DND-41 (cell line): ENCODE measurements at regions not wholly inside any gene's neighbourhood (a gene's known extent, or its start where the extent isn't known, plus 50 kb on each side); places are given as distances from the start of the nearest gene placed in this dataset.

Source experiments
- ATAC-seq: fragments of 200-7000 bp; cut with Tn5 transposase; 3 replicates; pipeline ENCODE4 v1.9.1; 2021; ENCODE audit warnings: low read depth; ENCODE audit not compliant: insufficient read depth
- DNase-seq: peaks from one replicate; pipeline ENCODE4 v3.0.0-alpha.2; 2020
- H2AFZ ChIP-seq: 2 replicates; pipeline ENCODE4 v1.6.0; 2012; ENCODE audit warnings: low read depth, low read length
- H3K27ac ChIP-seq: 2 replicates; pipeline ENCODE4 v1.5.1; 2012; ENCODE audit warnings: low read length, inconsistent platforms
- H3K27me3 ChIP-seq: fragments of 200-600 bp; sonication (generic); 2 replicates; pipeline ENCODE4 v1.6.0; 2012; ENCODE audit warnings: low read length, mild to moderate bottlenecking, inconsistent platforms; ENCODE audit not compliant: insufficient read depth, poor library complexity
- H3K36me3 ChIP-seq: 2 replicates; pipeline ENCODE4 v1.5.1; 2012; ENCODE audit warnings: low read length, inconsistent platforms; ENCODE audit not compliant: insufficient read depth
- H3K4me1 ChIP-seq: 2 replicates; pipeline ENCODE4 v1.5.1; 2012; ENCODE audit warnings: mild to moderate bottlenecking, low read length; ENCODE audit not compliant: insufficient read depth
- H3K4me2 ChIP-seq: 2 replicates; pipeline ENCODE4 v1.6.0; 2012; ENCODE audit warnings: mild to moderate bottlenecking, moderate library complexity, low read length, inconsistent platforms; ENCODE audit not compliant: insufficient read depth
- H3K4me3 ChIP-seq, 2 experiments: fragments of 200-600 bp in 1 of 2; shearing (Covaris generic) in 1 of 2; 2 replicates each; pipeline ENCODE4 v1.5.1; 2012 to 2016; ENCODE audit warnings: inconsistent platforms in 2 of 2, low read length in 2 of 2, mild to moderate bottlenecking in 2 of 2, low read depth in 1 of 2, moderate library complexity in 1 of 2
- H3K79me2 ChIP-seq: 2 replicates; pipeline ENCODE4 v1.6.0; 2012; ENCODE audit warnings: low read length, inconsistent platforms; ENCODE audit not compliant: insufficient read depth
- H3K9ac ChIP-seq: 2 replicates; pipeline ENCODE4 v1.6.0; 2012; ENCODE audit warnings: low read depth, mild to moderate bottlenecking, inconsistent platforms, low read length, moderate library complexity
- H3K9me3 ChIP-seq: 2 replicates; pipeline ENCODE4 v1.5.1; 2012; ENCODE audit warnings: low read length, moderate library complexity, mild to moderate bottlenecking, inconsistent platforms; ENCODE audit not compliant: insufficient read depth, severe bottlenecking
- H4K20me1 ChIP-seq: 2 replicates; pipeline ENCODE4 v1.6.0; 2012; ENCODE audit warnings: low read length; ENCODE audit not compliant: insufficient read depth
- CTCF ChIP-seq: IDR thresholded peaks from 2 replicates; pipeline ENCODE4 v1.5.1; 2012; ENCODE audit warnings: borderline replicate concordance, low read length, moderate library complexity, mild to moderate bottlenecking; ENCODE audit not compliant: poor library complexity, severe bottlenecking; ENCODE audit errors: extremely low read depth
- EZH2 ChIP-seq: IDR thresholded peaks from 3 replicates; pipeline ENCODE4 v1.6.1; 2012; ENCODE audit warnings: borderline replicate concordance, low read depth, mild to moderate bottlenecking, moderate library complexity, low read length, inconsistent platforms; ENCODE audit not compliant: severe bottlenecking

GRCh38 chr16:49115956-49116355, 165.7 kb downstream of the CBLN1 start:
- Histone ChIP-seq H3K36me3 (no peaks in the 10 kb centered on the region), H4K20me1 (no peaks in the 10 kb centered on the region), H2AFZ (no peak overlapping the region), H3K27ac (no peak overlapping the region), H3K27me3 (no peaks in the 10 kb centered on the region), H3K4me2 (no peak overlapping the region), H3K9ac (no peak overlapping the region), H3K9me3 (no peaks in the 10 kb centered on the region), H3K4me1 (no peaks in the 10 kb centered on the region), H3K4me3 (no peak overlapping the region), H3K79me2 (no peaks in the 10 kb centered on the region)
- DNase-seq (no peak), ATAC-seq (no peak)
- no peak for TF ChIP-seq CTCF
- no peak for TF ChIP-seq EZH2

- H3K27ac ChIP-seq = no peak overlapping the region
- H3K4me1 ChIP-seq = no peaks in the 10 kb centered on the region
- no peak overlapping the region for H3K4me2 ChIP-seq
- DNase-seq (no peak), ATAC-seq (no peak)
- H4K20me1 ChIP-seq = no peaks in the 10 kb centered on the region
- H3K27me3 ChIP-seq = no peaks in the 10 kb centered on the region
- H3K36me3 ChIP-seq = no peaks in the 10 kb centered on the region
- no peak for TF ChIP-seq EZH2
- no peak for TF ChIP-seq CTCF
- H3K9ac ChIP-seq = no peak overlapping the region
- H3K79me2 ChIP-seq = no peaks in the 10 kb centered on the region
- no peak overlapping the region for H2AFZ ChIP-seq
- no peaks in the 10 kb centered on the region for H3K9me3 ChIP-seq
- H3K4me3 ChIP-seq = no peak overlapping the region
Measured at GRCh38 chr16:49112754-49113153, 168.9 kb downstream of the CBLN1 start.

- no peak for ATAC-seq
Measured at GRCh38 chr16:49111351-49111750, 170.3 kb downstream of the CBLN1 start.

More at GRCh38 chr16:49111351-49111750, 170.3 kb downstream of the CBLN1 start:
- Histone ChIP-seq H3K79me2 (no peaks in the 10 kb centered on the region), H3K27me3 (no peaks in the 10 kb centered on the region), H4K20me1 (no peaks in the 10 kb centered on the region), H3K9ac (no peak overlapping the region), H2AFZ (no peak overlapping the region), H3K9me3 (no peaks in the 10 kb centered on the region), H3K4me1 (no peaks in the 10 kb centered on the region), H3K4me2 (no peak overlapping the region), H3K4me3 (no peak overlapping the region), H3K36me3 (no peaks in the 10 kb centered on the region), H3K27ac (no peak overlapping the region)
- TF ChIP-seq EZH2 (no peak), CTCF (no peak)
- DNase-seq = no peak
